GM23248 (cell line): ENCODE measurements at regions not wholly inside any gene's neighbourhood (a gene's known extent, or its start where the extent isn't known, plus 50 kb on each side); places are given as distances from the start of the nearest gene placed in this dataset.

Experiments
- DNase-seq: peaks from one replicate; pipeline ENCODE4 v3.0.0-alpha.2; 2015
- H2AFZ ChIP-seq: fragments of 200-600 bp; sonication (generic); 2 replicates; pipeline ENCODE4 v1.6.1; 2016; ENCODE audit warnings: antibody characterized with exemption
- H3F3A ChIP-seq: fragments of 200-600 bp; sonication (generic); 2 replicates; pipeline ENCODE4 v1.6.1; 2016; ENCODE audit warnings: mild to moderate bottlenecking, antibody characterized with exemption, mixed run types; ENCODE audit not compliant: insufficient read depth
- H3K27ac ChIP-seq: fragments of 200-600 bp; sonication (generic); 2 replicates; pipeline ENCODE4 v1.5.1; 2016; ENCODE audit warnings: mild to moderate bottlenecking
- H3K27me3 ChIP-seq: fragments of 200-600 bp; sonication (generic); replicated peaks from 2 replicates; pipeline ENCODE4 v1.6.1; 2016; ENCODE audit warnings: mild to moderate bottlenecking; ENCODE audit not compliant: insufficient read depth
- H3K36me3 ChIP-seq: fragments of 200-600 bp; sonication (generic); 2 replicates; pipeline ENCODE4 v1.6.1; 2016; ENCODE audit warnings: low read depth, mild to moderate bottlenecking
- H3K4me1 ChIP-seq: fragments of 200-600 bp; sonication (generic); 2 replicates; pipeline ENCODE4 v1.6.1; 2016; ENCODE audit warnings: mild to moderate bottlenecking; ENCODE audit not compliant: insufficient read depth
- H3K4me2 ChIP-seq: fragments of 200-600 bp; sonication (generic); one replicate; pipeline ENCODE4 v1.6.1; 2016; ENCODE audit warnings: mild to moderate bottlenecking; ENCODE audit not compliant: unreplicated experiment
- H3K4me3 ChIP-seq: fragments of 200-600 bp; sonication (generic); 2 replicates; pipeline ENCODE4 v1.5.1; 2016; ENCODE audit warnings: mild to moderate bottlenecking
- H3K79me2 ChIP-seq: fragments of 200-600 bp; sonication (generic); 2 replicates; pipeline ENCODE4 v1.6.1; 2016; ENCODE audit warnings: mild to moderate bottlenecking; ENCODE audit not compliant: insufficient read depth
- H3K9ac ChIP-seq: fragments of 200-600 bp; sonication (generic); 2 replicates; pipeline ENCODE4 v1.6.1; 2016; ENCODE audit warnings: mild to moderate bottlenecking
- H3K9me2 ChIP-seq: fragments of 200-600 bp; sonication (generic); 2 replicates; pipeline ENCODE4 v1.6.1; 2016; ENCODE audit warnings: mixed run types, mild to moderate bottlenecking, moderate library complexity; ENCODE audit not compliant: insufficient read depth
- H3K9me3 ChIP-seq: fragments of 200-600 bp; sonication (generic); one replicate; pipeline ENCODE4 v1.6.1; 2017; ENCODE audit warnings: low read depth
- H4K20me1 ChIP-seq: fragments of 200-600 bp; sonication (generic); 2 replicates; pipeline ENCODE4 v1.6.0; 2016; ENCODE audit not compliant: insufficient read depth
- EZH2 ChIP-seq: fragments of 200-600 bp; sonication (generic); IDR thresholded peaks from 2 replicates; pipeline ENCODE4 v1.6.1; 2018; ENCODE audit warnings: antibody characterized with exemption, mild to moderate bottlenecking; ENCODE audit not compliant: insufficient read depth, poor library complexity, severe bottlenecking
- EZH2phosphoT487 ChIP-seq: fragments of 200-600 bp; sonication (generic); IDR thresholded peaks from 2 replicates; pipeline ENCODE4 v1.6.1; 2018; ENCODE audit warnings: antibody characterized with exemption, moderate library complexity, mild to moderate bottlenecking, low read depth; ENCODE audit not compliant: insufficient read depth
- WGBS, 2 experiments: methylation state at CpG; one replicate each; pipeline ENCODE4 v1.1.6; 2015 to 2017; ENCODE audit warnings: low lambda C conversion rate in 2 of 2, low coverage in 1 of 2; ENCODE audit errors: missing lambda C conversion rate in 2 of 2; 5-methylcytosine and 5-hydroxymethylcytosine counted together
- in situ Hi-C: fragments of 300-500 bp; cut with MboI; formaldehyde crosslinking; loops from 2 replicates; pipeline ENCODE4 v1.15.0; 2020

DNA sequence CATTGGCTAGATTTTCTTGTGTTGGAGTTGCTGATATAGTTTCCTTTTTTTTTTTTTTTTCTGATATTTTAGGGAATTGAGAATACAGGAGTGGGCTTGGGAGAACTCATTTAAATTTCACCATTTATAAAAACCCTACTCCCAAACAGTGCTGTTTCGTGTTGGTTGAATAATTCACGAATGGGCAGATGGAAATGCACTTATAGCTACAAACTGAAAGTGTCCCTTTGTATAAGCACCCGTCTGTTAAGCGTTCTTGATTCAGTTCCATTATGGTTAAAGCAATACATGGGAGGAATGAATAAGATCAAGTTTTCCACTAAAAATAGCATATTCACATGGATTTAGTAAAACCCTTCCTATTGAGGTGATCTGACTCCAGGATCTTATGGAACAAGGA, 122.2 kb upstream of the ARG1 start:
- DNase-seq: no peak
- no peaks in the 10 kb centered on the region for H4K20me1 ChIP-seq
- in situ Hi-C loops: no loop called here
- H3K4me1 ChIP-seq: no peaks in the 10 kb centered on the region
- H3K36me3 ChIP-seq: no peaks in the 10 kb centered on the region
- H3K9me3 ChIP-seq: no peaks in the 10 kb centered on the region
- no peak overlapping the region for H3K4me2 ChIP-seq
- no peaks in the 10 kb centered on the region for H3K9me2 ChIP-seq
- H3K79me2 ChIP-seq: no peaks in the 10 kb centered on the region
- TF ChIP-seq EZH2phosphoT487 (no peak), EZH2 (no peak)
- H3K9ac ChIP-seq: no peak overlapping the region
- no peak overlapping the region for H3K4me3 ChIP-seq
- H3K27me3 ChIP-seq: no peaks in the 10 kb centered on the region
- no peaks in the 10 kb centered on the region for H3F3A ChIP-seq
- 58 to 70% methylated on average over 4 of the region's 4 CpGs for WGBS, 2 experiments
- H3K27ac ChIP-seq: no peak overlapping the region
- no peak overlapping the region for H2AFZ ChIP-seq

GRCh38 chr6:131451321-131452144, 121.5 kb upstream of the ARG1 start:
- no peak for TF ChIP-seq EZH2
- no peak for TF ChIP-seq EZH2phosphoT487
- Histone ChIP-seq H3F3A (no peaks in the 10 kb centered on the region), H3K27me3 (0 out of 2 replicates have a peak, but pooled peaks cover 3% of the 10 kb centered on the region), H2AFZ (no peak overlapping the region), H3K36me3 (no peaks in the 10 kb centered on the region), H3K9ac (no peak overlapping the region), H3K4me1 (no peaks in the 10 kb centered on the region), H4K20me1 (no peaks in the 10 kb centered on the region), H3K4me3 (no peak overlapping the region), H3K9me2 (no peaks in the 10 kb centered on the region), H3K9me3 (no peaks in the 10 kb centered on the region), H3K79me2 (no peaks in the 10 kb centered on the region), H3K27ac (no peak overlapping the region), H3K4me2 (no peak overlapping the region)
- 73 to 80% methylated on average over 4 of the region's 4 CpGs for WGBS, 2 experiments
- in situ Hi-C loops: no loop called here
- peak; percentile 4 for DNase-seq

DNA sequence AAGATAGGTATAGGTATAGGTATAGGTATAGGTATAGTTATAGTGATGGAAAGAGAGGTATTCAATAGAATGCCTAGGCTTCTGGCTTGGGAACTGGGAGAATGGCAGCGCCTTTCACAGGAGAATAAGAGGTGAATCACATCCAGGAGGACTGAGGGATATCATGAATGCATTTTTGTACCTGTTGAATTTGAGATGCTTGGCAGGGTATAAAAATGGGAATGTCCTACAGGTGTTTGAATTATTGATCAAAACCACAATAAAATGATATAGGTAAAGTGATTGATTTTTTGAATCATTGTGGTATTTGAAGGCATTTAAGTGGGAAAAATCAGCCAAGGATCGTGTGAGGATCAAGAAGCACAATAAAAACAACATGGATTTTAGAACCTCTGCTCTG, 119.2 kb upstream of the ARG1 start:
- Histone ChIP-seq H3K36me3 (no peaks in the 10 kb centered on the region), H3K9me2 (no peaks in the 10 kb centered on the region), H3K27ac (no peak overlapping the region), H3K4me2 (no peak overlapping the region), H3K27me3 (0 out of 2 replicates have a peak, but pooled peaks cover 3% of the 10 kb centered on the region), H2AFZ (no peak overlapping the region), H3K4me3 (no peak overlapping the region), H3F3A (no peaks in the 10 kb centered on the region), H3K4me1 (no peaks in the 10 kb centered on the region), H3K9me3 (no peaks in the 10 kb centered on the region), H3K79me2 (no peaks in the 10 kb centered on the region), H3K9ac (no peak overlapping the region), H4K20me1 (no peaks in the 10 kb centered on the region)
- 0% methylated on average over 2 of the region's 2 CpGs for WGBS, 2 experiments
- in situ Hi-C loops: no loop called here
- DNase-seq: no peak
- TF ChIP-seq EZH2phosphoT487: no peak
- no peak for TF ChIP-seq EZH2

- Histone ChIP-seq H3K9me2 (no peaks in the 10 kb centered on the region), H3K4me3 (no peak overlapping the region), H3F3A (no peaks in the 10 kb centered on the region), H3K27me3 (0 out of 2 replicates have a peak, but pooled peaks cover 3% of the 10 kb centered on the region), H3K27ac (no peak overlapping the region), H2AFZ (no peak overlapping the region), H3K79me2 (no peaks in the 10 kb centered on the region), H3K9ac (no peak overlapping the region), H3K36me3 (no peaks in the 10 kb centered on the region), H4K20me1 (no peaks in the 10 kb centered on the region), H3K9me3 (no peaks in the 10 kb centered on the region), H3K4me1 (no peaks in the 10 kb centered on the region), H3K4me2 (no peak overlapping the region)
- WGBS, 2 experiments: 47 to 50% methylated on average over 5 of the region's 5 CpGs
- no peak for DNase-seq
- in situ Hi-C loops: no loop called here
- no peak for TF ChIP-seq EZH2
- no peak for TF ChIP-seq EZH2phosphoT487
Measured at GRCh38 chr6:131456565-131456964, 116.5 kb upstream of the ARG1 start.
